Skeletal muscle satellite cell (primary cell): ENCODE measurements at regions not wholly inside any gene's neighbourhood (a gene's known extent, or its start where the extent isn't known, plus 50 kb on each side); places are given as distances from the start of the nearest gene placed in this dataset.
"Not testable (repeated sequence)": the region's sequence is repeated elsewhere in the genome, so short reads cannot be mapped to it uniquely, and the experiment has no call there.

ENCODE experiments used
- H3K27me3 ChIP-seq: 2 replicates; pipeline ENCODE4 v1.7.0; 2013; ENCODE audit warnings: low read length; ENCODE audit not compliant: control insufficient read depth, insufficient read depth
- H3K36me3 ChIP-seq: 2 replicates; pipeline ENCODE4 v1.7.0; 2013; ENCODE audit warnings: mild to moderate bottlenecking, control low read depth, low read length; ENCODE audit not compliant: insufficient read depth
- H3K4me1 ChIP-seq: 2 replicates; pipeline ENCODE4 v1.7.0; 2013; ENCODE audit warnings: low read length; ENCODE audit not compliant: control insufficient read depth, insufficient read depth
- H3K4me2 ChIP-seq: 2 replicates; pipeline ENCODE4 v1.7.0; 2013; ENCODE audit warnings: mild to moderate bottlenecking, low read length
- H3K4me3 ChIP-seq: 2 replicates; pipeline ENCODE4 v1.7.0; 2013; ENCODE audit warnings: low read length
- H3K9ac ChIP-seq: 2 replicates; pipeline ENCODE4 v1.7.0; 2013; ENCODE audit warnings: mild to moderate bottlenecking, low read depth, low read length, moderate library complexity
- H3K9me3 ChIP-seq: replicated peaks from 2 replicates; pipeline ENCODE4 v1.7.0; 2013; ENCODE audit warnings: mild to moderate bottlenecking, control low read depth, low read length

DNA sequence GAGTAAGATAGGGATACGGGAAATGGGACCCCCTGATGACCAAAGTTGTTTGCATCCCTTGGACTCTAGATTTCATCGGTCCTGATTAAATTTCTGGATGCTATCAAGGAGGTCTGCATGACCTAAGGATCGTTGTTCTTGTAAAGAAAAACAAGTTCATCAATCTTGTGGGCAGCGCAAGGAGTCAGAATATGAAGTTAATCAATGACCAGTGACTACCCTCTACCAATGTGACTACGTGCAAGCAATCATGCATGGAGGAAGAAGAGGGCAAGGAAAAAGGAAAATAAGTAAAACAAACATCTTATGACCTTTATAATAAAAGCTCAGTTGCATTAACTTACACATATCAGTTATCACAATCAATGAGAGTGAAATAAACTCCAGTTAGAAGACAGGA is 139.7 kb downstream of the RTP4 start:
- Histone ChIP-seq H3K9me3 (no peaks in the 10 kb centered on the region), H3K9ac (no peak overlapping the region), H3K4me3 (no peak overlapping the region), H3K36me3 (no peaks in the 10 kb centered on the region), H3K4me1 (no peaks in the 10 kb centered on the region), H3K4me2 (no peak overlapping the region), H3K27me3 (no peaks in the 10 kb centered on the region)

DNA sequence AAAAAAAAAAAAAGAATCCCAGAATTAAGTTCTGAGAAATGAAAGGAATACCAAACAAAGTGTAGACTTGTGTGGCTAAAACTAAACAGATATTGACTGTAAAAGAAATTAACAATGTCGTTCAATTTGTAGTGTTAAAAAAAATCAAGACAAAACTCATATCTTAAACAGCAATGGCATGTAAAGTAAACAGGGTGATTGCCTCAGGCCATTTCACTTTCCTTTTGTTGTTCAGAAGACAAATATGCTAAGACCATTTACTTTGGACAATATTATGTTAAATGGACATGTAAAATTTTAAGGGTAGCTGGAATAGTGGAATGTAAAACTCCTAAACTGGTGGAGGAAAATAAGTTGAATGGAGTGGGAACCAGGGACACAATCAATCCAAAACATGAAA is 139.1 kb downstream of the RTP4 start:
- Histone ChIP-seq H3K9ac (no peak overlapping the region), H3K36me3 (no peaks in the 10 kb centered on the region), H3K4me1 (no peaks in the 10 kb centered on the region), H3K4me3 (no peak overlapping the region), H3K27me3 (no peaks in the 10 kb centered on the region), H3K4me2 (no peak overlapping the region), H3K9me3 (no peaks in the 10 kb centered on the region)

DNA sequence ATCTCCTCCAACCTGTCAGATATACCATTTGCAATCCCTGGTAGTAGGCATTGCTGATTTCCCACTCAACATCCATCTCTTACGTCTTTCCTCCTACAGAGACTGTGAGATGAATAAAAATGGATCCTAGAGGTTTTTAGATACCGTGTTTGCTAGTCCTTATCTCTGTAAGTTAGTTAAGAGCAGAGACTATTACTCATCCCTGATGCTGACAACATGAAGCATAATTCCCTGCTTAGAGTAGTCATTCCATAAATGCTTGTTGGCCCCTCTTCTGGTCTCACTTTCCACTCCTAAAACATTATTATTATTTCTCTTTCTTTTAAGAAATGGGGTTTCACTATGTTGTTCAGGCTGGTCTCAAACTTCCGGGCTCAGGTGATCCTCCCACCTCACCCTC is 136.2 kb downstream of the RTP4 start:
- Histone ChIP-seq H3K36me3 (no peaks in the 10 kb centered on the region), H3K9me3 (no peaks in the 10 kb centered on the region), H3K4me1 (no peaks in the 10 kb centered on the region), H3K27me3 (peaks cover 3% of the 10 kb centered on the region), H3K4me3 (no peak overlapping the region), H3K4me2 (no peak overlapping the region), H3K9ac (no peak overlapping the region)

DNA sequence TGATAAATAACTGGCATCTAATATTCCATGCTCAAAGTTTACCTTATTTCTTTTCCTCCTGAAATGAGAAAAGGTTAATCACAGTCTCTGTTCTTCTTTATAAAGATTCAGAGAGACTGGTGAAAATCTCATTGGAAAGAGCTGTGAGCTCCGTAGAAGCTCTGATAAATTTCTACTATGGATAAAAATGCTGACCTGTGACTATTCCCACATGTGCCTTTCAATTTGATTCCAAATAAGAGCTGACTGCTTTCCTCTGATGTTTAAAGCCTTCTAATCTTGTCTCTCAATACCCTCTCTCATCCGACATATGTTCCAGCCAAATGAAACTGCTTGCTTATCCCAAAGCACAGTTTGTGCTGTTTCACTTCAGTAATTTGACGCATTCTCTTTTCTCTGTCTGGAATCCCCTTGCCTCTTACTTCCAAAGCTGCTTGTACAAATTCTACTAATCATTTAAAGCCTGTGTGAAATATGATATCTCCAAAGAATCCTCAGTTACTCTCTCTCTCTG is 130.1 kb downstream of the RTP4 start:
- no peak overlapping the region for H3K9ac ChIP-seq
- H3K4me3 ChIP-seq = no peak overlapping the region
- no peaks in the 10 kb centered on the region for H3K9me3 ChIP-seq
- H3K4me1 ChIP-seq = no peaks in the 10 kb centered on the region
- H3K36me3 ChIP-seq = no peaks in the 10 kb centered on the region
- peaks cover 12% of the 10 kb centered on the region for H3K27me3 ChIP-seq
- no peak overlapping the region for H3K4me2 ChIP-seq

DNA sequence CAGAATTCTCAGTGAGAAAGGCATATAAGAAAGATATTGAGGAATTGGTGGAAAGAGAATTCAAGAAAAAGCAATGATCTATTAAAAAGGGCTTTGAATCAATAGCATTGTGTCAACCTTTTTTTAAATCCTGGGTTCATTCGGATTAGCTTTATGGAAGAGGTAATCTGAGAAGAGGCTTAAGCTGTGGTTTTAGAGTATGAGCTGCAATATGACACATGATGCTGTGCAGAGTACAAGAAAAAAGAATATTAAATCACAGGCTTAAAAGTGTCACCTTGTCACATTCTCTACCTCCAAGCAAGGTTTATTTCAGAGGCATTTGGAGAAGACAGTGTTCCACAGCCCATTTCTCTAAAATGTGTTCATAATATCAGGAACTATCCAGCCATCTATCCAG is 128.9 kb downstream of the RTP4 start:
- Histone ChIP-seq H3K9ac (no peak overlapping the region), H3K4me3 (no peak overlapping the region), H3K9me3 (no peaks in the 10 kb centered on the region), H3K4me1 (no peaks in the 10 kb centered on the region), H3K27me3 (peaks cover 12% of the 10 kb centered on the region), H3K4me2 (no peak overlapping the region), H3K36me3 (no peaks in the 10 kb centered on the region)

DNA sequence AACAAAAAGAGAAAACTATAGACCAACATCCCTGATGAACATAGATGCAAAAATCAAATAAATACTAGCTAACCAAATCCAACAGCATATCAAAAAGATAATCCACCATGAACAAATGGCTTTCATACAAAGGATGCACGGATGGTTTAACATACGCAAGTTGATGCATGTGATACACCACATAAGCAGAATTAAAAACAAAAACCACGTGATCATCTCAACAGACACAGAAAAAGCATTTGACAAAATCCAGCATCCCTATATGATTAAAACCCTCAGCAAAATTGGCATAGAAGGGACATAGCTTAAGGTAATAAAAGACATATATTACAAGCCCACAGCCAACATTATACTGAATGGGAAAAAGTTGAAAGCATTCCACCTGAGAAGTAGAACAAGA is 125.9 kb downstream of the RTP4 start:
- not testable (repeated sequence) for H3K27me3 ChIP-seq, H3K4me3 ChIP-seq, H3K36me3 ChIP-seq, H3K9me3 ChIP-seq, H3K9ac ChIP-seq, H3K4me2 ChIP-seq, H3K4me1 ChIP-seq

DNA sequence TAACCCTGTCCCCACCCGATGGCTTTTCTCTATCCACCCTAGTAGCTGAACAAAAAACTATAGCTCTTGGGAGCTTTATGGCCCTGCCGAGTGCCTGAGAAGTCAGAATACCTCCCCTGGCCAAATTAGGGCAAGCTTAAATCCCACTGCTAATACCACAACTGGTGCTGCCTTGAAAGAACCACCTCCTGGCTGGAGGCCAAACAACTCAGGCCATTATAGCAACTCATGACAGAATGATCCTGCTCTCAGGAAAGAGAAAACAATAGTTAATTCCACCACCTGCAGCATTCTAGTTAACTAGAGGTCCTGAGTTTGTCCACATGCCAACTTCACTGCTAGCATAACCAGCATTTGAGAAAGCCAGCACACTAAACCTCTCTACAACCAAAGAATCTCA is 123.2 kb downstream of the RTP4 start:
- Histone ChIP-seq H3K4me2 (no peak overlapping the region), H3K4me3 (no peak overlapping the region), H3K27me3 (no peaks in the 10 kb centered on the region), H3K9me3 (no peaks in the 10 kb centered on the region), H3K4me1 (no peaks in the 10 kb centered on the region), H3K9ac (no peak overlapping the region), H3K36me3 (no peaks in the 10 kb centered on the region)

DNA sequence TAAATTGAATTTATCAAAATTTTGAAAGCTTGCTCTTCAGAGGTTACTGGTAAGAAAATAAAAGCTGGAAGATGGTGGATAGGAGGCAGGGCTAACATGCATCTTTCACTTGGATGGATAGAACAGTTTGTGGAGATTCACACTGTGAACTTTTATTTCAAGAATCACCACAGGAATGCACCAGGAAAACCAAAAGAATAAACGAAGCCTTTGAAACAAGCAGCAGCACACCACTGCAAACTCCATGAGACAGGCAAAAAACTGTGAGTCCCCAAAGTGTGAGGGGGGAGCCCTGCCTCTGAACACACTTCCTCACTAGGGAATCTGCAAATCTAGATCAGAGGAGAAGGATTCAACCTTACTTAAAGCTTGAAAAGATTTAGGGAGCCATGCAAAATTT is 122.2 kb downstream of the RTP4 start:
- Histone ChIP-seq H3K4me3 (no peak overlapping the region), H3K9me3 (no peaks in the 10 kb centered on the region), H3K9ac (no peak overlapping the region), H3K4me2 (no peak overlapping the region), H3K27me3 (peaks cover under 1% of the 10 kb centered on the region), H3K36me3 (no peaks in the 10 kb centered on the region), H3K4me1 (no peaks in the 10 kb centered on the region)

DNA sequence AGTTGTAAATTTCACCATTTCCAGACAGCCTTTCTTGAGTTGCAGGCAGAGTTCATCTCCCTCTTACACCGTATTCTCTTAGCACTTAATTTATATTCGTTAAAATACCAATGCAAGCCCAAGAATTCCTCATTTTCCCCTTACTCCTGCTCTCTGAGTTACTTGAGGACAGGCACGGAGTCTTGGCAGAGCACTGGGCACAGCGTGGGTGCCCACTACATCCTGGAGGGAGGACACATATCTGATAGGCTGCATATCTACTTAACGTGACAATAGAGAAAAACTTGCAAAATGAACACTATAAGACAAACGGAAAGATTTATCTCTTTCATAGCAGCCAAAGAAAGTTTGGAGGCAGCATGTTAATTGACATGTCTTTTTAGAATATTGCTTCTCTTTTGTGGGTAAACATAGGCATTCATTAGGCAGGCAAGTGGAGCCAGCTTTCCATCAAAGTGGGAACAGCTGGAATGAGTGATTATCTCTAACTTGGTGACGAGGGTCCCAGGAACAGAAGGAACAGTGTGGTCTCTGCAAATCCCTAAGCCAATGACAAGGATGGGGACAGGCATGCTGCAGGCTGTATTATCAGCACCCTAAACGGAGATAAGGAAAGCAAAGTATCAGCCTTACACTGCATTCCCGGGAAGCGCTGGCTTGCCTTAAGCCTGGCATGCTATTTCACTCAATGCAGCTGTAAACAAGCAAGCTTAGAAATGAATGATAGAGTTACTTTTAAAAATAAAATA is 116.5 kb downstream of the RTP4 start:
- Histone ChIP-seq H3K4me2 (no peak overlapping the region), H3K27me3 (peaks cover 7% of the 10 kb centered on the region), H3K36me3 (no peaks in the 10 kb centered on the region), H3K9me3 (no peaks in the 10 kb centered on the region), H3K9ac (no peak overlapping the region), H3K4me3 (no peak overlapping the region), H3K4me1 (no peaks in the 10 kb centered on the region)

DNA sequence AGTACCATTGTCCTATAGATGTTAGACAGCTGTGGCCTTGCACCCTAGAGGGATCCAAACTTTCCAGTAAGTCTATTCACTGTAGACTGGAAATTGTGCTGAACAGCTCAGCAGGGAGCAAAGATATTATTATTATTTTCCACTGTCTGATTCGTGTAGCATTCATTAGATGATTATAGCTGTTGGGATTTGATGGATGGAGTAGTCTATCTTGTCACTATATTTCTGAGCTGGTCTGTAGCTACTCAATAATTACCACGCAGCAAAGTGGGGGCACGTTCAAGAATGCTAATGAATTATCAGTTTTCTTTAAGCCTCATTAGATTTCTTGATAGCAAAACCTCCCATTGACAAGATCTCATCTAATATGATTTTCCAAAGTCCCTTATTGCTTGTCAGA is 113.2 kb downstream of the RTP4 start:
- H3K27me3 ChIP-seq = peaks cover 7% of the 10 kb centered on the region
- no peaks in the 10 kb centered on the region for H3K36me3 ChIP-seq
- H3K4me3 ChIP-seq = no peak overlapping the region
- H3K9ac ChIP-seq = no peak overlapping the region
- H3K4me2 ChIP-seq = no peak overlapping the region
- H3K4me1 ChIP-seq = no peaks in the 10 kb centered on the region
- no peaks in the 10 kb centered on the region for H3K9me3 ChIP-seq

DNA sequence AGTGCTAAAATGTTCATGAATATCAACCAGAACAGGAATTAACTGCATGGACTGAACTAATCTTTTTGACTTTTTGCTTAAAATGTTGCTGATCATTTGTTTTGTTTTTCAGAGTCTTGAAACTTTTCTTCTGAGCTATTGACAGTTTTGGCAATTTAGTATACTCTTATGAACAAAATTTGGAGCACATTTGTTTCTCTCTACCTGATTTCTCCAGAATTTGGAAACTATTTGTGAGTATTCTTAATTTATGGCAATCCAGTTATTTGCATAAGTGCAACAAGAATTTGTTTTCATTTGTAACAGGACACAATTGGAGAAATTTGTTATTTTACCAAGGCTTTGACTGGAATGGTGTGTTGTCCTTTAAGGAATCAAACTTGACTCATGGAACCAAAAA is 107.4 kb downstream of the RTP4 start:
- H3K27me3 ChIP-seq, H3K4me1 ChIP-seq, H3K36me3 ChIP-seq, H3K9ac ChIP-seq, H3K4me3 ChIP-seq, H3K9me3 ChIP-seq, H3K4me2 ChIP-seq: not testable (repeated sequence)

DNA sequence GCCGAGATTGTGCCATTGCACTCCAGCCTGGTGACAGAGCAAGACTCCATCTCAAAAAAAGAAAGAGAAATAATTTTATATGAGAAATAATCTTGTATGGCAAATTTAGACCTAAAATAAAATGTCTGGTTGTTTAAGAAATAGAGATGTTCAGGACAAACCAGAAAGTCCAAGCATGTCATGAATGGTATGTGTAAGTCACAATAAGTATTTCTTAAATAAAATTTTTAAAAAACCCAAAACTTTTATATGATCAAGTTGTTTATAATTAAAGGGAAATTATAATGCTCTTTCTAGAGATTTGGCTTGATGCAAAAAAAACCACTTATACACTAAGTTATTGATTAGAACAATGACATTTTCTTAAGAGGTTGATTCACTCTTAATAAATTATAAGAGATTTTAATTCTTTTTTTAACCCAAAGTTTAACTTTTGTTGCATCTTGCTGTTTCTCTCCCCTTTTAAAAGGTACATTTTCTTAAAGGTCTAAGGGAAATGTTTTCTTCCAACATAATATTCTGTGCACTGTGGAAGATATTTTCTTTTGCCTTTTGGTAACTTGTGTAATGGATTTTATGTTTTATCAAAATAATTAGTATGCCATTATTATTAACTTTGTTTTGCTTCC is 105.7 kb downstream of the RTP4 start:
- Histone ChIP-seq H3K4me3 (no peak overlapping the region), H3K9ac (no peak overlapping the region), H3K36me3 (no peaks in the 10 kb centered on the region)

More for the DNA sequence above, 105.7 kb downstream of the RTP4 start:
- Histone ChIP-seq H3K27me3 (no peaks in the 10 kb centered on the region), H3K9me3 (peaks cover 2% of the 10 kb centered on the region), H3K4me2 (no peak overlapping the region), H3K4me1 (no peaks in the 10 kb centered on the region)
